ENCODE measurements at regions not wholly inside any gene's neighbourhood (a gene's known extent, or its start where the extent isn't known, plus 50 kb on each side); places are given as distances from the start of the nearest gene placed in this dataset.

DNA sequence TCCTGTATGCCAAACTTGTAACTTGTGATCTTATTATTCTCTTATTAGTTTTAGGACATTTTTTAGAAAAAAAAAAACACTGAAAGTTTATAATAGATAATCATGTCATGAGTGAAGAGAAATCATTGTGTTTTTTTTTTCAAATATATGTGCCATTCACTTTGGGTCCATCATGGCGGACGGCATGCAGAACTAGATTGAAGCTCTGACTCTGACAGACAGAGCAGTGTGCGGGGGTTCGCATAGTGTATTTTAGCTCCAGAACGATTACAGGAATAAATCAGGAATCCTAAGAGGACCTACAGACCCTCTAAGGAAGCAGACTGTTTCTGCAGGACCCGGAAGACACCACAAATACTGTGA, 484.4 kb upstream of the REG3G start:
- no peak for DNase-seq (ENCODE audit: low read depth)
- TF ChIP-seq, protein P1, sequence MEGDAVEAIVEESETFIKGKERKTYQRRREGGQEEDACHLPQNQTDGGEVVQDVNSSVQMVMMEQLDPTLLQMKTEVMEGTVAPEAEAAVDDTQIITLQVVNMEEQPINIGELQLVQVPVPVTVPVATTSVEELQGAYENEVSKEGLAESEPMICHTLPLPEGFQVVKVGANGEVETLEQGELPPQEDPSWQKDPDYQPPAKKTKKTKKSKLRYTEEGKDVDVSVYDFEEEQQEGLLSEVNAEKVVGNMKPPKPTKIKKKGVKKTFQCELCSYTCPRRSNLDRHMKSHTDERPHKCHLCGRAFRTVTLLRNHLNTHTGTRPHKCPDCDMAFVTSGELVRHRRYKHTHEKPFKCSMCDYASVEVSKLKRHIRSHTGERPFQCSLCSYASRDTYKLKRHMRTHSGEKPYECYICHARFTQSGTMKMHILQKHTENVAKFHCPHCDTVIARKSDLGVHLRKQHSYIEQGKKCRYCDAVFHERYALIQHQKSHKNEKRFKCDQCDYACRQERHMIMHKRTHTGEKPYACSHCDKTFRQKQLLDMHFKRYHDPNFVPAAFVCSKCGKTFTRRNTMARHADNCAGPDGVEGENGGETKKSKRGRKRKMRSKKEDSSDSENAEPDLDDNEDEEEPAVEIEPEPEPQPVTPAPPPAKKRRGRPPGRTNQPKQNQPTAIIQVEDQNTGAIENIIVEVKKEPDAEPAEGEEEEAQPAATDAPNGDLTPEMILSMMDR (conservative IDR thresholded peaks at IDR 0.05; ENCODE audit: low read depth, low read length) = no peak
- H3K4me3 ChIP-seq (ENCODE audit: low read depth, low read length) = no peak overlapping the region

DNA sequence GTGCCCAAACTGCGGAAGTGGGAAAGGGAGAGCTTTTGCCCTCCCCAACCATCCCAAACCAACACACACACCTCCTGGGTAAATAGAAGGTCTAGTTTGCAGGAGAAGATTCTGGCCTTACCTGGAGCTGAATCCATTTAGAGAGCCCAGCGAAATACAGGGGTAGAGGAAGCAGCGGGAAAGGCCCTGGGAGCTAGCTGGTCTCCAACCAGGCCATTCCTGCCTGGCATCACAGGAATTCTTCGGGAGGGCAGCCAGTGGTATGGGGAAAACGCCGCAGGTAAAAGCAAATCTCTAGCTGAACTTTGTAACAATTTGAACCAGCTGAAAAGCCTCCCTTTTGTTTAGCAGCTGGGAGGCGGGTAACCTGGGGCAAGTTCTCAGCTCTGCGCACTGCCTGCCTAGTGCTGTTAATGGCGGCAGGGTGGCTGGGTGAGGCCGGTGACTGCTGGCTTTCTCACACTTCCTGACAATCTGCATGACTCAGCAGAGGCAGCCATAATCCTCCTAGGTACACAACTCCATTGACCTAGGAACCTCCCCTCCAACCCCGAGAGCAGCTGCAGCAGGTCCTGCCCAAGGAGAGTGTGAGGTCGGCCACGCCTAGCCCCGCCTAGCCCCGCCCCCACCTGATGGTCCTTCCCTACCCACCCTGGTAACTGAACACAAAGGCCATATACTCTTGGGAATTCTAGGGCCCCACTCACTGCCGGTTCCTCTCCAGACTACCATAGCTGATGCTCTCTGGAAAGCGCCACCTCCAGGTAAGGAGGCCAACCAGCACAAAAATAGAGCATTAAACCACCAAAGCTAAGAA, 483.8 kb upstream of the REG3G start:
- TF ChIP-seq, protein P1 (conservative IDR thresholded peaks at IDR 0.05; ENCODE audit: low read depth, low read length) = no peak
- no peak overlapping the region for H3K4me3 ChIP-seq (ENCODE audit: low read depth, low read length)
- DNase-seq (ENCODE audit: low read depth) = no peak

DNA sequence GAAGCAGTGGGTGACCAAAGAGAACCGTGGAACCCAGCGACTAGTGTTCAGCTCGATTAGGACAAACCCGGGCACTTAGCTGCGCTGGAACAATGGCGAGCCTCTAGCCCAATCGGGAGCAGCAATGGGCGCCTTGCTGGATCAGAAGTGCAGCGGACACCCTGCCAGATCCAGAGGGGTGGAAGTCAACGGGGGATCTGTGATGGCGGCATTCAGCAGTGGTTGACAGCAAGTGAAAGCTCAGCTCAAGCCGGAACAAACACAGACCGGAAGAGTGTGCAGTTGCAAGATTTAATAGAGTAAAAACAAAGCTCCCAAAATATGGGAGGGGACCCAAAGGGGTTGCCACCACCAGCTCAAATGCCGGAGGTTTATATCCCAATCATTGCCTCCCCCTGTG, 478.7 kb upstream of the REG3G start:
- TF ChIP-seq, protein P1 (conservative IDR thresholded peaks at IDR 0.05; ENCODE audit: low read depth, low read length) = no peak
- no peak for DNase-seq (ENCODE audit: low read depth)
- H3K4me3 ChIP-seq (ENCODE audit: low read depth, low read length) = no peak overlapping the region

DNA sequence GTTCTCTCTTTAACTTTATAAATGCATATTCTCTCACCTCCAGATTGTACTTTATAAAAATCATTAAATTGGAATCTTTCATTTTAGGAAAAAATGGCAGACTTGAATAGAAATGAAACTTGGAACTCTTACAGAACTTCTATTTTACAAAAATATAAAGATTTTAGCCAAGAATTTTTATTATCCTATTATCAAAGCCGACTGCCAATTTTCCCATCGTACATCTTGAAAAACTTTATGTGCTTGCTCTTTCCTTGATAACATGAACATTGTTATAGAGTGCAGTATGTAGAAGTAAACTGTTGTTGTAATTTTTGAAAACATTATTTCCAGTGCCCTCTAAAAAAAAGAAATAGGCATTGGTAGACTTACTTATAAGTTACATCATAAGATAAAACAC, 475.7 kb upstream of the REG3G start:
- TF ChIP-seq, protein P1 (conservative IDR thresholded peaks at IDR 0.05; ENCODE audit: low read depth, low read length) = no peak
- no peak overlapping the region for H3K4me3 ChIP-seq (ENCODE audit: low read depth, low read length)
- DNase-seq (ENCODE audit: low read depth) = no peak

DNA sequence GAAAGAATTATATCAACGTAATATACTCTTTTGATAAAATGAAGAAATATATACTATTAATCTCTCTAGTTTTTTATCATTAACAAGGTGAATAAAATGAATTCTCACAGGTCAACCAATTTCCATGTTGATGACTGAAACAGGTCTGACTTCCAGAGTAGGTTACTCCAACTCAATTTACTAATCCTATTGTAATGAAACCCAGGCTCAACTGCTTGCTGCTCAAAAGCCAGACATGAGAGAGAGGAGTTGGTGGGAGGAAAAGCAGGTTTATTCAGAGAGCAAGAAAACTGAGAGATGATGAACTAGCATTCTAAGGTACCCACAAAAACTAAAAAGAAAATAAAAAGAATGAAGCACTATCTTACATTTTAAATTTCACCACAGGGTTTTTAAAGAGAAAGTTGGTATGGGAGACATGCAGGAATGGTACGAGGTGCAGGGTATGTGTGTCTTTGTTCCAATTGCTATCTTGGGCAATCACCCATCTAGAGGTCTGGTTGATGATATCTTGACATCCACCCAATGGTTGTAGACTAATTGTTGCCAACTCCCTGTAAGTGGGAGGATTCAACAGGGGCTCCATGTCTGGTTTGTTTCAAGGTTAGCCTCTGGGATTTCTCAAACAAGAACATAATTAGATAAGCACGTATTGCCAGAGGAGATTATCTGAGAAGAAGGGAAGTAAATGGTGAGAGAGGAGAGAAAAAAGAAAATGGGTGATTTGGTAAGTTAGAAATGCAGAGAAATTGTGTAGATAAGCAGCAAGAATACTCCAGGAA, 471.4 kb upstream of the REG3G start:
- no peak for DNase-seq (ENCODE audit: low read depth)
- H3K4me3 ChIP-seq (ENCODE audit: low read depth, low read length) = no peak overlapping the region
- TF ChIP-seq, protein P1 (conservative IDR thresholded peaks at IDR 0.05; ENCODE audit: low read depth, low read length) = no peak

DNA sequence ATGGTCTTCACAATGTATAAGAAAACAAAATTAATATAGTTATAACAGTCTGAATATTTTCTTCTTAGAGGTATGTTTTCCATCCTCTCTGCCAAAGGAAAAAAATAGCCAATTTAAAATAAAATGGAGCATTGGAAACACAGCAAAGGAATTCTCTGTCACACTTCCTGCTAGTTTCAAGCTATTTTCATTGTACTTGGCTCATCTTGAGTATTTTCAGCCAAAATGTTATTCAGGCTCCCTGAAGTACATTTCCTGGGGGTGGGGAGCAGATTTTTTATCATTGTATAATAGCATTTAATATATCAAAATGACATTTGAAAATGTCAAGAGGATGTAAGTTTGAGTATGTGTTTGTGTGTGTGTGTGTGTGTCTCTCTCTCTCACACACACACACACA, 463.6 kb upstream of the REG3G start:
- no peak overlapping the region for H3K4me3 ChIP-seq (ENCODE audit: low read depth, low read length)
- no peak for DNase-seq (ENCODE audit: low read depth)
- TF ChIP-seq, protein P1 (conservative IDR thresholded peaks at IDR 0.05; ENCODE audit: low read depth, low read length) = no peak
